Muscle of arm (tissue), 1 donor: ENCODE measurements at regions not wholly inside any gene's neighbourhood (a gene's known extent, or its start where the extent isn't known, plus 50 kb on each side); places are given as distances from the start of the nearest gene placed in this dataset.

Source experiments
- DNase-seq: peaks from one replicate; pipeline ENCODE4 v3.0.0-alpha.2; 2013

GRCh38 chr1:228894442-228894989, 159.2 kb downstream of the RHOU start:
- no peak for DNase-seq

GRCh38 chr1:228897901-228898300, 162.6 kb downstream of the RHOU start:
- DNase-seq = no peak

- no peak for DNase-seq
Observed at GRCh38 chr1:228898582-228898992, 163.3 kb downstream of the RHOU start.

- DNase-seq = no peak
Observed at GRCh38 chr1:228899421-228899956, 164.2 kb downstream of the RHOU start.

GRCh38 chr1:228900099-228900885, 165.0 kb downstream of the RHOU start:
- peak; percentile 92 for DNase-seq

- no peak for DNase-seq
Observed at GRCh38 chr1:228900886-228901392, 165.7 kb downstream of the RHOU start.

- DNase-seq = no peak
Observed at GRCh38 chr1:228901936-228902681, 166.8 kb downstream of the RHOU start.

- DNase-seq = peak; percentile 74
Observed at GRCh38 chr1:228902781-228903433, 167.6 kb downstream of the RHOU start.

- peak; percentile 74 for DNase-seq
Observed at GRCh38 chr1:228903434-228904071, 168.3 kb downstream of the RHOU start.

GRCh38 chr1:228904222-228904621, 168.9 kb downstream of the RHOU start:
- DNase-seq = no peak

- DNase-seq = no peak
Observed at GRCh38 chr1:228905701-228906101, 170.4 kb downstream of the RHOU start.

- DNase-seq = no peak
Observed at GRCh38 chr1:228906223-228906860, 171.1 kb downstream of the RHOU start.

- no peak for DNase-seq
Observed at GRCh38 chr1:228911225-228912210, 176.2 kb downstream of the RHOU start.

GRCh38 chr1:228913626-228914414, 178.5 kb downstream of the RHOU start:
- DNase-seq = no peak

- DNase-seq = no peak
Observed at GRCh38 chr1:228914700-228915099, 179.4 kb downstream of the RHOU start.

GRCh38 chr1:228917342-228917741, 182.1 kb downstream of the RHOU start:
- no peak for DNase-seq

- DNase-seq = no peak
Observed at GRCh38 chr1:228917755-228918154, 182.5 kb downstream of the RHOU start.

GRCh38 chr1:228918335-228918734, 183.1 kb downstream of the RHOU start:
- DNase-seq = no peak

GRCh38 chr1:228919914-228920313, 184.6 kb downstream of the RHOU start:
- no peak for DNase-seq
